ENCODE measurements at regions not wholly inside any gene's neighbourhood (a gene's known extent, or its start where the extent isn't known, plus 50 kb on each side); places are given as distances from the start of the nearest gene placed in this dataset.

- TF ChIP-seq CTCF (IDR thresholded peaks at IDR 0.05; ENCODE audit: insufficient read depth, low read length), result no peak
- TF ChIP-seq POLR2AphosphoS5 (IDR thresholded peaks at IDR 0.05; ENCODE audit: low read depth), result no peak
- TF ChIP-seq SPI1 (IDR thresholded peaks at IDR 0.05; ENCODE audit: borderline replicate concordance, low read depth), result no peak
These were observed 781.0 kb upstream of the HTR2C start for GRCh38 chrX:113802837-113803236.
